Posterior vena cava (tissue), 2 donors: ENCODE measurements at regions not wholly inside any gene's neighbourhood (a gene's known extent, or its start where the extent isn't known, plus 50 kb on each side); places are given as distances from the start of the nearest gene placed in this dataset.
A peak's percentile ranks its signal among the peaks of the same experiment; 100 is the strongest.

Source experiments
- DNase-seq: peaks from one replicate; pipeline ENCODE4 v3.0.0-alpha.2; 2020; ENCODE audit warnings: low spot score
- intact Hi-C, 2 donors: fragments of 100-400 bp; cut with DNase I; formaldehyde crosslinking; loops; one replicate each; pipeline versions ENCODE4 v1.14.1 to v1.14.2; 2022 to 2023
- donor health status: DM: yes; HTN: yes; CAD: no.
- donor health status: DM: yes; HTN: yes; CAD: no.

GRCh38 chr1:55690366-55690765 is 475.2 kb upstream of the USP24 start:
- intact Hi-C loops, result no loop called here
- DNase-seq, result no peak

GRCh38 chr1:55689800-55690199 is 474.6 kb upstream of the USP24 start:
- DNase-seq, result no peak
- intact Hi-C loops, result no loop called here

GRCh38 chr1:55685560-55685959 is 470.4 kb upstream of the USP24 start:
- intact Hi-C loops, result no loop called here

GRCh38 chr1:55684131-55684650 is 469.0 kb upstream of the USP24 start:
- intact Hi-C loops, result no loop called here
- DNase-seq, result no peak

More at GRCh38 chr1:55685560-55685959, 470.4 kb upstream of the USP24 start:
- no peak for DNase-seq

- intact Hi-C loops, result no loop called here
These were observed 467.0 kb upstream of the USP24 start for GRCh38 chr1:55682198-55682597.

GRCh38 chr1:55679971-55680370 is 464.8 kb upstream of the USP24 start:
- no peak for DNase-seq
- intact Hi-C loops, result no loop called here

More at GRCh38 chr1:55682198-55682597, 467.0 kb upstream of the USP24 start:
- no peak for DNase-seq

GRCh38 chr1:55673416-55673815 is 458.3 kb upstream of the USP24 start:
- no peak for DNase-seq
- intact Hi-C loops, result no loop called here

GRCh38 chr1:55670331-55671082 is 455.3 kb upstream of the USP24 start:
- intact Hi-C loops, result no loop called here
- DNase-seq, result no peak

- DNase-seq, result no peak
- intact Hi-C loops, result no loop called here
These were observed 454.1 kb upstream of the USP24 start for GRCh38 chr1:55669293-55669692.

GRCh38 chr1:55662875-55663274 is 447.7 kb upstream of the USP24 start:
- no peak for DNase-seq

GRCh38 chr1:55658917-55659316 is 443.8 kb upstream of the USP24 start:
- intact Hi-C loops, result no loop called here
- DNase-seq, result no peak

More at GRCh38 chr1:55662875-55663274, 447.7 kb upstream of the USP24 start:
- intact Hi-C loops, result no loop called here

- no peak for DNase-seq
- intact Hi-C loops, result no loop called here
These were observed 439.6 kb upstream of the USP24 start for GRCh38 chr1:55654750-55655149.

- no peak for DNase-seq
- intact Hi-C loops, result no loop called here
These were observed 439.0 kb upstream of the USP24 start for GRCh38 chr1:55654171-55654570.

- DNase-seq, result no peak
- intact Hi-C loops, result no loop called here
These were observed 435.3 kb upstream of the USP24 start for GRCh38 chr1:55650444-55650843.

- DNase-seq, result no peak
- intact Hi-C loops, result loop anchor here in 1 of 2 donors (10.0 kb wide), 1 partner anchor 61 kb away; no protein-coding TSS in a partner anchor
These were observed 431.0 kb upstream of the USP24 start for GRCh38 chr1:55646181-55646580.

GRCh38 chr1:55645270-55645669 is 430.1 kb upstream of the USP24 start:
- no peak for DNase-seq
- intact Hi-C loops, result loop anchor here in 1 of 2 donors (10.0 kb wide), 1 partner anchor 60 kb away; no protein-coding TSS in a partner anchor

- no peak for DNase-seq
- intact Hi-C loops, result loop anchor here in 1 of 2 donors (10.0 kb wide), 1 partner anchor 57 kb away; no protein-coding TSS in a partner anchor
These were observed 426.8 kb upstream of the USP24 start for GRCh38 chr1:55641947-55642346.

- intact Hi-C loops, result loop anchor here in 1 of 2 donors (10.0 kb wide), 1 partner anchor 56 kb away; no protein-coding TSS in a partner anchor
- DNase-seq, result peak; percentile 89
These were observed 425.7 kb upstream of the USP24 start for GRCh38 chr1:55640708-55641473.

- no peak for DNase-seq
These were observed 424.4 kb upstream of the USP24 start for GRCh38 chr1:55639526-55639925.

GRCh38 chr1:55639051-55639450 is 423.9 kb upstream of the USP24 start:
- DNase-seq, result no peak

More at GRCh38 chr1:55639526-55639925, 424.4 kb upstream of the USP24 start:
- intact Hi-C loops, result loop anchor here in 1 of 2 donors (5.0 kb wide), 1 partner anchor 57 kb away; no protein-coding TSS in a partner anchor

More at GRCh38 chr1:55639051-55639450, 423.9 kb upstream of the USP24 start:
- intact Hi-C loops, result loop anchor here in 1 of 2 donors (5.0 kb wide), 1 partner anchor 57 kb away; no protein-coding TSS in a partner anchor
